Activated CD4-positive, alpha-beta memory T cell treated with anti-CD3 and anti-CD28 coated beads, Interleukin-2, amount 10 ng/mL, durations not matched to agents 7 days and 5 days (primary cell): ENCODE measurements at regions not wholly inside any gene's neighbourhood (a gene's known extent, or its start where the extent isn't known, plus 50 kb on each side); places are given as distances from the start of the nearest gene placed in this dataset.
"Not testable (repeated sequence)": the region's sequence is repeated elsewhere in the genome, so short reads cannot be mapped to it uniquely, and the experiment has no call there.

Experiments
- CTCF ChIA-PET: fragments of 350-600 bp; sonication (Branson Sonifier 250); formaldehyde crosslinking; loops from one replicate; lab custom pipeline; 2021; ENCODE audit warnings: antibody characterized with exemption, inconsistent platforms; lab: Charles Lee
- POLR2A ChIA-PET: fragments of 350-600 bp; sonication (Branson Sonifier 250); formaldehyde crosslinking; loops from one replicate; lab custom pipeline; 2021; ENCODE audit warnings: antibody characterized with exemption; lab: Charles Lee
- DNase-seq: peaks from one replicate; pipeline ENCODE4 v3.0.0-alpha.2; 2020
- H3K27ac Mint-ChIP-seq: one replicate; pipeline ENCODE4 v1.8.0; 2021; ENCODE audit warnings: mild to moderate bottlenecking, mixed read lengths
- H3K27me3 Mint-ChIP-seq: one replicate; pipeline ENCODE4 v1.8.0; 2021; ENCODE audit warnings: mixed read lengths
- H3K36me3 Mint-ChIP-seq: one replicate; pipeline ENCODE4 v1.8.0; 2021; ENCODE audit warnings: low read depth, mixed read lengths
- H3K4me1 Mint-ChIP-seq: one replicate; pipeline ENCODE4 v1.8.0; 2021; ENCODE audit warnings: mixed read lengths
- H3K4me3 Mint-ChIP-seq: one replicate; pipeline ENCODE4 v1.8.0; 2021; ENCODE audit warnings: mild to moderate bottlenecking, mixed read lengths
- H3K9me3 Mint-ChIP-seq: one replicate; pipeline ENCODE4 v1.8.0; 2021; ENCODE audit warnings: mixed read lengths

DNA sequence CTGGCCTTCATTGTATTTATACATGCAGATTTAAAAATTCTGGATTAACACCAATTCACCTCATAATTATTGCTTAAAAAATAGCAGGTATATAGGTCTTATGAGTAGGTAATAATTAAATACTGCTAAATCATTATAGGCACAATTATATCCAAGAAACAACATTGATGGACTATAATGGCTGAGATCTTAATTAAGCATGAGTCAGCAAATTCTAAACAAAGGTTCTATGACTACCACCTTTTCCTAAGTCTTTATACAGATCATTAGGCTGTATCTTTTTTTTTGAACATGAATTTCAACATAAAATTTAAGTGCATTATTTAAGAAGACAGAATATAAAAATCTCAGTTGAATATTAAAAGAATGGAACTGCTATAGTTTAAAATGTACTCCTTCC, 1678.7 kb upstream of the PCDH10 start:
- H3K4me1 Mint-ChIP-seq, result no peaks in the 10 kb centered on the region
- H3K9me3 Mint-ChIP-seq, result peaks cover 12% of the 10 kb centered on the region
- ChIA-PET CTCF (no interaction called here), POLR2A (no interaction called here)
- no peak for DNase-seq
- no peaks in the 10 kb centered on the region for H3K27me3 Mint-ChIP-seq
- H3K36me3 Mint-ChIP-seq, result no peaks in the 10 kb centered on the region
- no peak overlapping the region for H3K27ac Mint-ChIP-seq
- H3K4me3 Mint-ChIP-seq, result no peak overlapping the region

DNA sequence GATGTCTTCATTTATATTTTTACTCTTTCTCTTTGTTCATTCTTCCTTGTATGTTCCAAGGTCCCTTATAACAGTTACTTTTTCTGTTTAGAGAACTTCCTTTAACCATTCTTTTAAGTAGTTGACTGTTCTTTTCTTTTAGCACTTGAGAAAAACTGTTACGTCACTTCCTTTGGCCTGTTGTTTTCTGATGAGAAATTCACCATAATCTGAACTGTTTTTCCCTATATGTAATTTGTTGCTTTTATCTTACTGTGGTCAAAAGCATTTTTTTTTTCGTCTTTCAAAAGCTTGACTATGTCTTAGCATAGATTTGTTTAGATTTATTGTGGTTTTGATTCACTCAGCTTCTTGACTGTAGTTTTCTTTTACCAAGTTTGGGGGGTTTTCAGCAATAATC, 1660.3 kb upstream of the PCDH10 start:
- ChIA-PET CTCF (no interaction called here), POLR2A (no interaction called here)
- DNase-seq, result no peak
- Mint-ChIP-seq H3K9me3 (peaks cover 2% of the 10 kb centered on the region), H3K27me3 (no peaks in the 10 kb centered on the region), H3K27ac (no peak overlapping the region), H3K4me3 (no peak overlapping the region), H3K36me3 (no peaks in the 10 kb centered on the region), H3K4me1 (no peaks in the 10 kb centered on the region)

DNA sequence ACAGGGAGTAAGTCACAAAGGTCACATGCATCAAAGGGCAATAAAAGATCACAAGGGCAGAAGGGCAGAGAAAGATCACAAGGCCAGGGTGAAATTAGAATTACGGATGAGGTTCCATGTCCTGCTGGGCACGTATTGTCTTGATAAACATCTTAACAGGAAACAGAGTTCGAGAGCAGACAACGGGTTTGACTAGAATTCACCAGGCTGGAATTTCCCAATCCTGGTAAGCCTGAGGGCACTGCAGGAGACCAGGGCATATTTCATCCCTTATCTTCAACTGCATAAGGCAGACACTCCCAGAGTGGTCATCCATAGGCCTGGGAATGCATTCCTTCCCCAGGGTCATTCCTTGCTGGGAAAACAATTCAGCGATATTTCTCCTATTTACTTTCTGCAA, 1652.9 kb upstream of the PCDH10 start:
- CTCF ChIA-PET, H3K9me3 Mint-ChIP-seq, H3K4me3 Mint-ChIP-seq, POLR2A ChIA-PET, H3K27me3 Mint-ChIP-seq, H3K4me1 Mint-ChIP-seq, H3K36me3 Mint-ChIP-seq, H3K27ac Mint-ChIP-seq, DNase-seq: not testable (repeated sequence)

DNA sequence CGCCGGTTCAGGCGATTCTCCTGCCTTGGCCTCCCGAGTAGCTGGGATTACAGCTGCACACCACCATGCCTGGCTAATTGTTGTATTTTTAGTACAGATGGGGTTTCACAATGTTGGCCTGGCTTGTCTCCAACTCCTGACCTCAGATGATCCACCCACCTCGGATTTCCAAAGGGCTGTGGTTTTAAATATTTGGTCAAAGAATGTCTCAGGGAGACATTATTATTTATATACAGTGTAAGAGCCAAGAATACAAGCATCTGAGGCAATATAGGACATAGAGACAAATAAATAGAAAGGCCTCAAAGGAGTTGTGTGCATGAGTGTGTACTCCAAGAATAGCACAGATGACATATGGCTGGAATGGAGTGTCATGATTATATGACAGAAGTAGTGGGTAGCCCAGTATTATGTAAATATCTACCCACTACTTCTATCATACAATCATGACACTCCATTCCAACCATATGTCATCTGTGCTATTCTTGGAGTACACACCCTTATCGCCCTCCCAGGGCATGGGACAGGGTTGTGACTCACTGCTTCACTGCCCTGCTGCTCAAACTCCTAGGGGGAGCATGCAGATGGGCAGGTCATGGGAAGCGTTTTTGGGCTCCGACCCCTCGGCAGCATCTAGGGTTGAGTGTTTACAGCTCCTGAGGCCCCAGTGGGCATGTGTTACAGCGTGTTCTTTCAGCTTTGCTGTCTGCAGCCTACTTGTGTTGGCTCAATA, 1649.8 kb upstream of the PCDH10 start:
- no peak for DNase-seq
- H3K4me3 Mint-ChIP-seq, result no peak overlapping the region
- ChIA-PET CTCF (no interaction called here), POLR2A (no interaction called here)
- no peaks in the 10 kb centered on the region for H3K27me3 Mint-ChIP-seq
- H3K27ac Mint-ChIP-seq, result no peak overlapping the region
- H3K36me3 Mint-ChIP-seq, result no peaks in the 10 kb centered on the region
- peaks cover 3% of the 10 kb centered on the region for H3K9me3 Mint-ChIP-seq
- no peaks in the 10 kb centered on the region for H3K4me1 Mint-ChIP-seq

DNA sequence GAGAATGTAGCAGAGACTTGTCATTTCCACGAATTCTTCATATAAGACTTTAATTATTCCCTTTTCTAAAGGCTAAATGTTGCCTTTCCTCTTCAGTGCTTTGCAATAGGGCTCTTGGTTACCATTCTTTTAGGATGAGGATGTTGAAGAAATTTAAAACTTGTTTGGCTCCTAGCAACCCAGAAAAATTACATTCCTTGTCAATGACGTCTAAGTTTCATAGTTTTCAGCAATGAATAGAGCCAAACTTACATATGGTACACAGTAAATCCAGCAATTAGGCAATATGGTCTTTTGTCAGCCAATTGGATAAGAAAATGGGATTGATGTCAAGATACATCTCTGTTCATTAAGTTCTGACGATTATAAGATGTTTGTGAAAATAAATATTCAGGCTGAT, 1639.6 kb upstream of the PCDH10 start:
- Mint-ChIP-seq H3K4me3 (no peak overlapping the region), H3K9me3 (peaks cover 3% of the 10 kb centered on the region), H3K27ac (no peak overlapping the region), H3K27me3 (no peaks in the 10 kb centered on the region), H3K36me3 (no peaks in the 10 kb centered on the region), H3K4me1 (no peaks in the 10 kb centered on the region)
- no peak for DNase-seq
- CTCF ChIA-PET, result no interaction called here
- POLR2A ChIA-PET, result no interaction called here

DNA sequence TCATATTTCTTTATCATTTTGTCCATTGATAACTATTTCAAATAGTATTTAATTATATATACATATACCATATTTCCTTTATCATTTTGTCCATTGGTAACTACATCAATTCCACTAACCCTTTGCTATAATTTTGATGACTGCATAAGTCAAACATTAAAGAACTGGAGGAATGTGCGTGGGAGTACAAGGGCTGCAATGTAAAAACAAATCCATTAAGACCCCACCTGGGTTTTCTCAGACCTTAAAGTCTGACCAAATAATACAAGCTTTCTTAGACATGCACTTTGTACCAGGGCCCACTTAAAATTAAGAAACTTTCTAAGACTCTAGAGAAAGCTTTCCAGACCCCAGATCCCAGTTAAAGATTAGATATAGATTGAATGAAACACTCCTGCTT, 1622.4 kb upstream of the PCDH10 start:
- ChIA-PET CTCF (no interaction called here), POLR2A (no interaction called here)
- Mint-ChIP-seq H3K9me3 (peaks cover 4% of the 10 kb centered on the region), H3K4me3 (no peak overlapping the region), H3K4me1 (no peaks in the 10 kb centered on the region), H3K36me3 (no peaks in the 10 kb centered on the region), H3K27ac (no peak overlapping the region), H3K27me3 (no peaks in the 10 kb centered on the region)
- DNase-seq, result no peak

DNA sequence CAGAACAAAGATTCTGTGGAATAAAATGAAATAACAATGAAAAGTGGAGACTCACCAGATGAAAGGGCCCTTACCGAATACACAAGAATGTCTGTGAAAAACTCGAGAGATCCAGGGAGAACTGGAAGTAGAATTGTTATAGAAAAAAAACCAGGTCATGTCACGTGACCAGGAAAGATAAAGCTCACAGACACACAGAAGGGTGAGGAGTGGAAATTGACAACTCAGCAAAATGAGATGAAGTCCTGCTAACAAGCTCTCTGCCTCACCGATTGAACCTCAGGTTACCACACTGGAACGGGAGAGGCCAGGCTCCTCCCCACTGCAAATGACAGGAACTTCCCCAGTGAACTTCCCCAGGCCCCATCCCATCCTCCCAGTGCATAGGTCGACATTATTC, 1618.0 kb upstream of the PCDH10 start:
- Mint-ChIP-seq H3K27me3 (no peaks in the 10 kb centered on the region), H3K4me3 (no peak overlapping the region), H3K27ac (no peak overlapping the region), H3K4me1 (no peaks in the 10 kb centered on the region), H3K36me3 (no peaks in the 10 kb centered on the region), H3K9me3 (peaks cover 5% of the 10 kb centered on the region)
- no peak for DNase-seq
- CTCF ChIA-PET, result no interaction called here
- POLR2A ChIA-PET, result no interaction called here

DNA sequence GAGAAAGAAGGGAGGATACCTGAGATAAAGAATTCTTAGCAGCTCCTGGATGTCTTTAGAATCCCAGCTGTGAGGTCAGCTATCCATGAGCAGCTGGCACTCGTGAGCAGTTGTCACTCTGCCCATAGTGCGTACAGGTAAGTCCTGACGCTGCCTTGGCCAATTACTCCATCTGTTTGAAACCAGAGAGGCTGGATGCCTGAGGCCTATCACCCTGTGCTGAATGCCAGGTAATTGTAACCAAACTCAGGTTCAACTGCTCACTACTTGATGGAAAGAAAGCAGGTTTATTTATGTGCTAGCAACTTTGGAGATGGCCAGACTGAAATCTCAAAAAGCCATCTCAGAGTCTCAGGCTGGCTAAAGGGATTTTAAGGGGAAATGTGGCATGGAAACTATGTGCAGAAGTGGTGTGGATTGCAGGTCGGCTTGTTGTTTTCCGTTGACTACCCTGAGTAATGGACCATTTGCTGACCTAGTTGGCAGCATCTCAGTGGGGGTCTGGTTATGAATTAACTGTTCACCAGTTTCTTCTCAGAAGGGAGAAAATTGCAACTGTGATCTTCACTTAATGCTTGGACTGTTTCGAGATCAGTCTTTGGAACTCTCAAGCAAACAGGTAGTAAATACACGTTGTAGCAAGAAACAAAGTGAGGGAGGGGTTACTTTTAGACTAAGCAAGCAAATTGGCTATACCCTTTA, 1614.0 kb upstream of the PCDH10 start:
- H3K9me3 Mint-ChIP-seq, result peaks cover 5% of the 10 kb centered on the region
- H3K36me3 Mint-ChIP-seq, result no peaks in the 10 kb centered on the region
- DNase-seq, result no peak
- ChIA-PET POLR2A (no interaction called here), CTCF (no interaction called here)
- no peaks in the 10 kb centered on the region for H3K27me3 Mint-ChIP-seq
- H3K4me3 Mint-ChIP-seq, result no peak overlapping the region
- no peaks in the 10 kb centered on the region for H3K4me1 Mint-ChIP-seq
- no peak overlapping the region for H3K27ac Mint-ChIP-seq

DNA sequence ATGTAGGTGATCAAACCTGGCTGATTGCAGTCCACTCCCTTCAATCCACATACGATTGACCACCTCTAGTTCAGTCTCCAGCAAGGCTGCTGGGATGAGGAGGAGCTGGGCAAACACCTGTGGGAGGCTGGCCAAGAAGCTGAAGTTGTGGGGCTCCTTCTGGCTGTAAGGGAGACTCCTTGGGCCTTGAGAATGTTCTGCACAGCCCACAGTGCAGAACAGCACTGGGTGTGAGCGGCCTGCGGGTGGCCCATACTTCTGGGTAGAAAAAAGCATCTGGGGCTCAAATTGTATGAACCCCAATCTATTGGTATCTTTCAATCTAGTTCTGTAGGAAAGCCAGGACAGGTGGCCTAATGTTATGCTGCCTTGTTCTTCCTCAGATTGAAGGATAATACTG, 1608.8 kb upstream of the PCDH10 start:
- POLR2A ChIA-PET, result no interaction called here

DNA sequence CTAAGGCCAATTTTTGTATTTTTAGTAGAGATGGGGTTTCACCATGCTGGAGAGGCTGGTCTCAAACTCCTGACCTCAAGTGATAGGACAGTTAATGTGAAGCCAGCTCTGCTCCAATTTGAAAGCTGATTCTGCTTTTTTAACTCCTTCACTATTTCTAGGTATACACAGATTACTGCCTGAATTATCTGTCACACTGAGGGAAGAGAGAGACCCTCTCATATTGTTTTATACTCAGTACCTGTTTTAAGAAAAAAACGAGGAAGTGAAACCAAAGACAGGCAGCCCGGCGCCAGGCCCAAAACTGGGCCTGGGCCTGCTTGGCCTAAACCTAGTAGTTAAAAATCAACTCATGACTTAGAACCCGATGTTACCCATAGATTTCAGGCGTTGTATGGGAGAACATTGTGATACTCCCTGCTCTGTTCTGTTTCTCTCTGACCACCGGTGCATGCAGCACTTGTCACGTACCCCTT, 1601.5 kb upstream of the PCDH10 start:
- H3K4me1 Mint-ChIP-seq, result no peaks in the 10 kb centered on the region
- H3K27me3 Mint-ChIP-seq, result no peaks in the 10 kb centered on the region
- no peak overlapping the region for H3K4me3 Mint-ChIP-seq
- ChIA-PET CTCF (no interaction called here), POLR2A (no interaction called here)
- H3K9me3 Mint-ChIP-seq, result peaks cover 11% of the 10 kb centered on the region
- DNase-seq, result no peak
- no peaks in the 10 kb centered on the region for H3K36me3 Mint-ChIP-seq
- no peak overlapping the region for H3K27ac Mint-ChIP-seq

More for the DNA sequence above, 1608.8 kb upstream of the PCDH10 start:
- Mint-ChIP-seq H3K4me3 (no peak overlapping the region), H3K9me3 (no peaks in the 10 kb centered on the region), H3K27ac (no peak overlapping the region), H3K36me3 (no peaks in the 10 kb centered on the region), H3K4me1 (no peaks in the 10 kb centered on the region), H3K27me3 (no peaks in the 10 kb centered on the region)
- DNase-seq, result no peak
- CTCF ChIA-PET, result no interaction called here

DNA sequence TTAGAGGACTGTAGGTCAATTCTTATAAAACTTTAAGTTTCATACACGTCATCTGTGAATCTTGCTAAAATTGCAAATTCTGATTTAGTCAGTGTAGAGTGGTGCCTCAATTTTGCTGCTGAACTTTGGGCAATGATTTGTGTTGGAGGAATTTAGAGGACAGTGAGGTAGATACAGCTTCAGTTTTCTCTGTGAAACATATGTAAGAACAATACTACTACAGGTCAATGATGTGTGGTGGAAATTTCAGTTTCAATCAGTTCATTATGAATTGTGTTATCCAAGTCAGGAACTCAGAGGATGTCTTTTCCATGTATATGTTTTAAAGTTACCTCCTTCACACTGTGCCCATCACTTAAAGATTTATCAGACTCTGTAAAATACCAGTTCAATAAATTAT, 1597.8 kb upstream of the PCDH10 start:
- Mint-ChIP-seq H3K4me3 (no peak overlapping the region), H3K9me3 (peaks cover 11% of the 10 kb centered on the region), H3K27ac (no peak overlapping the region), H3K4me1 (no peaks in the 10 kb centered on the region), H3K27me3 (no peaks in the 10 kb centered on the region), H3K36me3 (no peaks in the 10 kb centered on the region)
- ChIA-PET CTCF (no interaction called here), POLR2A (no interaction called here)
- no peak for DNase-seq

DNA sequence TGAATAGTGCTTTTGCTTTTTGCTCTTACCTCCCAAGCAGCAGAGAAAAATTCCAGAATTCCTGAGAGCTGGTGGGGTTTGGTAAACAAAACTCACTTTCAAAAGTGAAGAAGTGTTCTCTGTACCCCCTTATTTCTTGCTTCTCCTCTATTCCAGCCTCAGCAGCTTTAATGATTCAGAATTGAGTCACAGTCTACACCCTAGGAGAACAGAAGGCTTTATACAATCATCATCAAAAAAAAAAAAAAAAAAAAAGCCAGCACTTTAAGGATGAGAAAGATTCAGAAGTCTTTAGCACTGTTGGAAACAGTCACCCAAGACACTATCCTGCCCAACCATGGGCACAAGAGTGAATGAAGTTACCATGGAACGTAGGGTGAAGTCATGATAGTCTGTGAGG, 1583.1 kb upstream of the PCDH10 start:
- POLR2A ChIA-PET, result no interaction called here
- Mint-ChIP-seq H3K9me3 (peaks cover 20% of the 10 kb centered on the region), H3K27me3 (no peaks in the 10 kb centered on the region), H3K27ac (no peak overlapping the region), H3K4me1 (no peaks in the 10 kb centered on the region), H3K4me3 (no peak overlapping the region), H3K36me3 (no peaks in the 10 kb centered on the region)
- no peak for DNase-seq
- CTCF ChIA-PET, result interaction anchor here (0.6 kb wide), 1 partner anchor 32 kb away, joined by 3 read pairs; no protein-coding TSS in a partner anchor

DNA sequence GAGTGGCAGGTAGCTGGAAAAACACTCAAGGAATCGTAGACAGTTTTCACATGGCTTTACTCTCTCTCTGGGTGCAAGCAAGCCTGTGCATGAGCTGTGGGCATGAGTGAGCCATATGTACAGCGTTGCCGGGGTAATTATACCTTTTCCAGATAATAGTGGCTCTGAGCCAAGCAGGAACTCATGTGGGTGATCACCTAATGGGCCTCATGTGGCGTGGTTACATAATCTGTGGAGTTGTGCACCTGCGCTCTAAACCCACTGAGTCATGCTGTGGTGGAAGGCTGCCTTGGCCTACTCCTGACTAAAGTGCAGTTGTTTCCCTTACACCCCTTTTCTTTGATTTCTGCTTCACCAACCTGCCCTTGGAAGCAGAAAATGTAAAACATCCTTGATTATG, 1564.5 kb upstream of the PCDH10 start:
- Mint-ChIP-seq H3K36me3 (no peaks in the 10 kb centered on the region), H3K4me3 (no peak overlapping the region), H3K4me1 (no peaks in the 10 kb centered on the region), H3K27ac (no peak overlapping the region), H3K9me3 (no peaks in the 10 kb centered on the region), H3K27me3 (no peaks in the 10 kb centered on the region)
- ChIA-PET POLR2A (no interaction called here), CTCF (no interaction called here)
- DNase-seq, result no peak

DNA sequence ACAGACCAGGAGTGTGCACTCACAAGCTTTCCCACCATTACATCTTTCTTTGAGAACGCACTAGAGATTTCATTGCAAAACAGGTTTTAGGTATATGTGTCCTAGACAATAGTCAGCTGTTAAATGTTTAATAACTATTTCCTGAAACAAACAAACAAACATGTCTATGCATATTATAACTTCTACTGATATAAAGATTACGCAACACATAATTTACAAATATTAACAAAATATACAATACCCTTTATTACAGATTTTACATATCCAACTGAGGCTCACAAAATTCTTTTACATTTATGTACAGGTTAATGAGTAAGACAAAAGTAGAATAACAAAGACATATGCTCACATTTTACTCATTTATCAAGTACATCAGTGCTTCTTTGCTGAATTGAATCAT, 1554.0 kb upstream of the PCDH10 start:
- H3K9me3 Mint-ChIP-seq, result peaks cover 5% of the 10 kb centered on the region
- DNase-seq, result no peak
- H3K4me1 Mint-ChIP-seq, result no peaks in the 10 kb centered on the region
- H3K4me3 Mint-ChIP-seq, result no peak overlapping the region
- ChIA-PET POLR2A (no interaction called here), CTCF (no interaction called here)
- H3K27ac Mint-ChIP-seq, result no peak overlapping the region
- H3K36me3 Mint-ChIP-seq, result no peaks in the 10 kb centered on the region
- H3K27me3 Mint-ChIP-seq, result no peaks in the 10 kb centered on the region
